Epithelial cell of proximal tubule (primary cell): ENCODE measurements at regions not wholly inside any gene's neighbourhood (a gene's known extent, or its start where the extent isn't known, plus 50 kb on each side); places are given as distances from the start of the nearest gene placed in this dataset.

Experiments
- DNase-seq: peaks from one replicate; pipeline ENCODE4 v3.0.0-alpha.2; 2011; ENCODE audit warnings: low read depth
- H3K4me3 ChIP-seq: 2 replicates; pipeline ENCODE4 v1.5.1; 2011; ENCODE audit warnings: low read depth, mild to moderate bottlenecking, low read length
- TF ChIP-seq, protein P1 (sequence below): conservative IDR thresholded peaks from 2 replicates; pipeline ENCODE4 v1.5.1; 2012; ENCODE audit warnings: low read depth, mild to moderate bottlenecking, low read length

DNA sequence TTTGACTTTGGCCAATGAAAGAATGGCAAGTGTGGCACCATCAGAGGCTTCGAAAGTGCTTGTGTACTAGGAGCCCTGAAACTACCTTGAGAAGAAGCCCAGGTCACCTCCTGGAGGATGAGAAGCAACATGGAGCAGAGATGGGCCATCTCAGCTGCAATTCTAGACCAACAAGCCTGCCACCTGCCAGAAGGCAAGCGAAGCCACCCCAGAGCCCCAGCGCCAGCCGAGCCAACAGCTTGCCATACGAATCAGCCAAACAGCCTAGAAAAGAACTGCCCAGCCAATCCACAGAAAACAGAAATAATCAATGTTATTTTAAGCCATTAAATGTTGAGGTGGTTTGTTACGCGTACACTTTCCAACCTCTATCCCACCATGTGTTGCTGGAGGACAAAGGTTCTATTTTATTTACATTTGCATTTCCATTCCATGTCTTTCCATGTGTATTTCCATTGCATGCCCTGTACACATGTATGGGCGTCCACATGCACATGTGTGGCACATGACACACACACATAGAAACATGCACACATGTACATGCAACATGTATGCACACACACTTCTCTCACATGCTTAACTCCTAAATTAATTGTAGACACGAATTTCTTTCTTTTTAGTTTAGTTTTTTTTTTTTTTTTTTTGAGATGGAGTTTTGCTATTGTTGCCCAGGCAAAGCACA, 144.3 kb upstream of the TNRC6C start:
- TF ChIP-seq, protein P1, sequence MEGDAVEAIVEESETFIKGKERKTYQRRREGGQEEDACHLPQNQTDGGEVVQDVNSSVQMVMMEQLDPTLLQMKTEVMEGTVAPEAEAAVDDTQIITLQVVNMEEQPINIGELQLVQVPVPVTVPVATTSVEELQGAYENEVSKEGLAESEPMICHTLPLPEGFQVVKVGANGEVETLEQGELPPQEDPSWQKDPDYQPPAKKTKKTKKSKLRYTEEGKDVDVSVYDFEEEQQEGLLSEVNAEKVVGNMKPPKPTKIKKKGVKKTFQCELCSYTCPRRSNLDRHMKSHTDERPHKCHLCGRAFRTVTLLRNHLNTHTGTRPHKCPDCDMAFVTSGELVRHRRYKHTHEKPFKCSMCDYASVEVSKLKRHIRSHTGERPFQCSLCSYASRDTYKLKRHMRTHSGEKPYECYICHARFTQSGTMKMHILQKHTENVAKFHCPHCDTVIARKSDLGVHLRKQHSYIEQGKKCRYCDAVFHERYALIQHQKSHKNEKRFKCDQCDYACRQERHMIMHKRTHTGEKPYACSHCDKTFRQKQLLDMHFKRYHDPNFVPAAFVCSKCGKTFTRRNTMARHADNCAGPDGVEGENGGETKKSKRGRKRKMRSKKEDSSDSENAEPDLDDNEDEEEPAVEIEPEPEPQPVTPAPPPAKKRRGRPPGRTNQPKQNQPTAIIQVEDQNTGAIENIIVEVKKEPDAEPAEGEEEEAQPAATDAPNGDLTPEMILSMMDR: no peak
- no peak for DNase-seq
- no peak overlapping the region for H3K4me3 ChIP-seq

DNA sequence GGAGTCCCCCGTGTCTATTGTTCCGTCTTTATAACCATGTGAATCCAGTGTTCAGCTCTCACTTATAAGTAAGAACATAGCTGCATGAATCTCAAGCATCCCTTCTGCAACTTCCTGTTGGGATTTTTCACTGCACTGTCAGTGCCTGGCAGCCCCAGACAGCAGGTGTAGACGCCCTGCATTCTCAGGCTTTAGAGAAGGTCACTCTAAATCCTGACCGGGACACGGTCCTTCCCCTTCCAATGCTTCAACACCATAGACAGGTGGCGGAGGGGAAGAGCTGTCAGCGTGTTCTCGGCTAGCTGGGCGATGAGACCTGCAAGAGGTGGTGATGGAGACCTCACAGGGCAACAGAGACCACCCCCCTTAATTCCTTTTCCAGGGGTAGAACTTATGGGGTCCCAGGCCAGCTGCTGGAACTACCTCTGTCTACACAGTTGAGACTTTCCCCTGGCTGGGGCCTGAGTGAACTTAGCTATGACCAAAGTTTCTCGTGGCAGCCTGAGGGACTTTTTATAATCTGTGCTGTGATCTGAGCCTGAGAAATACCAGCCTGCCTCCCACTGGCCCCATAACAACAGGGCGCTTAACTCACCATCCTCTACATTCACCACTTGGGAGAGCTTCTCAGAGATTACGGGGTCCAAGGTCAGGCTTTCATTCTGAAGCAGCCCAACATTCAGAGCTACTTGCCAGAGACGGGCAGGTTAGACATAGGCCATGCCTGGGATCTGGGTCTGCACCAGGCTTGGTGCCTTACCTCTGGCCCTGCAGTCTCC, 143.2 kb upstream of the TNRC6C start:
- no peak overlapping the region for H3K4me3 ChIP-seq
- DNase-seq: no peak
- TF ChIP-seq, protein P1: no peak

DNA sequence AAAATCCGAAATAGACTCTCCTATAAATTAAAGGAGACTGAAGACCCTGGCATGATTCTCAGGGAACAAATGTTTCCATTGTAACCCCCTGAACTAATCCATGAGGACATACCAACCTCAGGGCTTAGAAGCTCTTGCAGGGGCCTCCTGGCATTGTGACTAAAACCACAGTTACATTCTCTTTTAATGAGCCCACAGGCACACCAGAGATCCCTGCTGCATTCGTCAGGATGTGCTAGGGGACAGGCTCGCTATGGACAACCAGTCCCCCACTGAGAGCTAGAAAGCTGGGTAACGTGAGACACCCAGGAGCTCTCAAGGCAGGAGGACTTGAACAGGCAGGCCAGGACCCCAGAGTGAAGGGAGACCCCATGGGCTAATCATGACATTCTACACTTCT, 140.6 kb upstream of the TNRC6C start:
- no peak for DNase-seq
- H3K4me3 ChIP-seq: no peak overlapping the region
- TF ChIP-seq, protein P1: no peak

DNA sequence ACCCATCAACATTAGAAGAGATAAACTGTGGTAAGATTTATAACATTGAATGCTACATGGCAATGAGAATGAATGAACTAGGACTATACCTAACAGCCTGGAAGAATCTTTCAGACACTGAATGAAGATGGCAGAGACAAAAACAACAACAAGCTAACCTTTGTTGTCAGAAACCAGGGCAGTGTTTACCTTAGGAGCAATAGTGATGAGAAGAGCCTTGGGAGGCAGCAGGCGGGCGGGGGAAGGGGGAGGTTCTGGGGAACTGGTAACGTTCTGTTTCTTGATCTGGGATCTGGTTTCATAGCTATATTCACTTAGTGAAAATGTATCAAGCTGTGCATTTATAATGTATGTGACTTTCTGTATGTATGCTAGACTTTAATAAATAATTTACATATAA, 139.0 kb upstream of the TNRC6C start:
- H3K4me3 ChIP-seq: no peak overlapping the region
- no peak for DNase-seq
- TF ChIP-seq, protein P1: no peak

DNA sequence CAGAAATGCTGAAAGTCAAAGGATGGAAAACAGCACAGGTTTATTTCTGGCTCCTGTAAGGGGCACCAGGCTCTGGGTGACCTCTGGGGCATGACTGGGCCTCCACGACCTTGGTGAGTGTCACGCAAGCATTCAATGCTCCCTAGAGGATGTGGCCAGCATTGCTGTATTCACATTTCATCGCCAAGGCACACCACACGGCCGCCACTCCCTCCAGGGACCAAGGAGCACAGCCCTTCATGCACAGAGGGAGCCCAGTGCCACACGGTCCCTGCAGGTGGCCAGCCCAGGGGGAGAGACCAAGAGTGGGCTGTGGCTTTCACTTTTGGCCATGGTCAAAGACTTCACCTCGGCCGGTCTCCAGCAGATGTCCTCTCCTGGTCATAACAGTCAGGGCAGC, 137.4 kb upstream of the TNRC6C start:
- no peak overlapping the region for H3K4me3 ChIP-seq
- no peak for DNase-seq
- TF ChIP-seq, protein P1: no peak

DNA sequence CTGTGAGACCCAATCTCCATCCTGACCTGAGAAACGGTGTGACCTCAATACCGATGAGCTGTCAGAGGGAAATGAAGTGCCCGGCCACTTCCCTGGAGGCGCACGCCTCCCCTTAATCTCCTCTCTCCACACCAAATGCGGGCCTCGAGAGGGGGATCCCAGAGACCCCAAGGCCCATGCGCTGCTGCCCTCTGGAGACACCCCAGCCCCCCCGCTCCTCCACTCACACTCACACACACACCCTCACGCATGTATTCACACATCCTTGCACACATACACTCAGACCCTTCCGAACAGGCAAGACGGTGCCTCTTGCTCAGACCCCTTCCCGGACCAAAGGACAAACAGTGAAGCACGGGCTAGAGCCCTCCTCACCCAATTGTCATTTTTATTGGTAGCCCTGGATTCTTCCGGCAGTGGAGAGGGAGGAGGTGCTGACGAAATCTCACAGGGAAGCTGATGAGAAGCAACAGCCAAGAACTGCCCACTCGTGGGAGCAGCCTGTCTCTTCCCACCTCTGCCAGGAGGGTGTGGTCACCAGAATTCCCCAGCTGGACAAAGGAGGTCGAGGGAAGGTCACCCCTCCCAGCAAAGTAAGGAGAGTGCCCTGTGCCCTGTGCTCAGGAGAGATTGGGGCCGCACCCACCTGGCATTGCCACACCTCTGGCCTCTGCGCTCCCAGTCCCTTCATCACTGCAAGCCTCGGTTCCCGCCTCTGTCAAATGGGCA, 136.0 kb upstream of the TNRC6C start:
- TF ChIP-seq, protein P1: no peak
- no peak for DNase-seq
- no peak overlapping the region for H3K4me3 ChIP-seq
